Ovary (tissue), 7 donors: ENCODE measurements at regions not wholly inside any gene's neighbourhood (a gene's known extent, or its start where the extent isn't known, plus 50 kb on each side); places are given as distances from the start of the nearest gene placed in this dataset.
A peak's percentile ranks its signal among the peaks of the same experiment; 100 is the strongest.

ENCODE experiments used
- DNase-seq, 5 donors: peaks; one replicate each; pipeline ENCODE4 v3.0.0-alpha.2; 2019 to 2020
- H3K27ac ChIP-seq, 2 donors: fragments of 200-600 bp; one replicate each; pipeline versions ENCODE4 v1.5.1 to v1.8.0; 2019 to 2022
- H3K27me3 ChIP-seq: fragments of 200-600 bp; one replicate; pipeline ENCODE4 v1.8.0; 2022
- H3K36me3 ChIP-seq: fragments of 200-600 bp; sonication (generic); one replicate; pipeline ENCODE4 v1.5.1; 2019
- H3K4me1 ChIP-seq: one replicate; pipeline ENCODE4 v1.8.1; 2013; ENCODE audit warnings: mild to moderate bottlenecking, moderate library complexity; ENCODE audit not compliant: insufficient read depth
- H3K4me3 ChIP-seq: fragments of 200-600 bp; sonication (generic); one replicate; pipeline ENCODE4 v1.5.1; 2017
- H3K9me3 ChIP-seq, 2 donors: fragments of 200-600 bp in 1 of 2; sonication (generic) in 1 of 2; one replicate each; pipeline versions ENCODE4 v1.5.1 to v1.8.1; 2013 to 2019; ENCODE audit warnings: mild to moderate bottlenecking in 1 of 2, moderate library complexity in 1 of 2
- CTCF ChIP-seq, 3 donors: fragments of 450-650 bp in 2 of 3; fragments of 200-600 bp in 1 of 3; IDR thresholded peaks; one replicate each; pipeline versions ENCODE4 v1.5.1 to v1.8.0; 2016 to 2022; ENCODE audit warnings: antibody characterized with exemption in 3 of 3, mild to moderate bottlenecking in 1 of 3
- EP300 ChIP-seq: sonication (generic); formaldehyde crosslinking; IDR thresholded peaks from one replicate; pipeline ENCODE4 v1.6.1; 2017; ENCODE audit warnings: antibody characterized with exemption
- POLR2A ChIP-seq: fragments of 450-650 bp; IDR thresholded peaks from one replicate; pipeline ENCODE4 v1.6.1; 2017; ENCODE audit warnings: antibody characterized with exemption, mild to moderate bottlenecking, moderate library complexity
- WGBS, 3 donors: extraction: QIAGEN DNeasy Blood & Tissue Kit in 1 of 3; methylation state at CpG; one replicate each; pipeline versions ENCODE4 v1.1.5 to v1.1.7; 2013 to 2017; 5-methylcytosine and 5-hydroxymethylcytosine counted together
- intact Hi-C, 4 donors: fragments of 100-400 bp; cut with DNase I; formaldehyde crosslinking; loops; one replicate each; pipeline versions ENCODE4 v1.11.0 to v1.15.1; 2022 to 2023
- donor health status: DM: no; HTN: no; CAD: no; lungs with moderate emphysema.
- donor health status: DM: no; HTN: no; CAD: no.
- donor health status: Bipolar disorder and iron deficiency.
- donor health status: DM: no; HTN: no; CAD: no.
- donor health status: DM: yes; HTN: yes; CAD: no.

DNA sequence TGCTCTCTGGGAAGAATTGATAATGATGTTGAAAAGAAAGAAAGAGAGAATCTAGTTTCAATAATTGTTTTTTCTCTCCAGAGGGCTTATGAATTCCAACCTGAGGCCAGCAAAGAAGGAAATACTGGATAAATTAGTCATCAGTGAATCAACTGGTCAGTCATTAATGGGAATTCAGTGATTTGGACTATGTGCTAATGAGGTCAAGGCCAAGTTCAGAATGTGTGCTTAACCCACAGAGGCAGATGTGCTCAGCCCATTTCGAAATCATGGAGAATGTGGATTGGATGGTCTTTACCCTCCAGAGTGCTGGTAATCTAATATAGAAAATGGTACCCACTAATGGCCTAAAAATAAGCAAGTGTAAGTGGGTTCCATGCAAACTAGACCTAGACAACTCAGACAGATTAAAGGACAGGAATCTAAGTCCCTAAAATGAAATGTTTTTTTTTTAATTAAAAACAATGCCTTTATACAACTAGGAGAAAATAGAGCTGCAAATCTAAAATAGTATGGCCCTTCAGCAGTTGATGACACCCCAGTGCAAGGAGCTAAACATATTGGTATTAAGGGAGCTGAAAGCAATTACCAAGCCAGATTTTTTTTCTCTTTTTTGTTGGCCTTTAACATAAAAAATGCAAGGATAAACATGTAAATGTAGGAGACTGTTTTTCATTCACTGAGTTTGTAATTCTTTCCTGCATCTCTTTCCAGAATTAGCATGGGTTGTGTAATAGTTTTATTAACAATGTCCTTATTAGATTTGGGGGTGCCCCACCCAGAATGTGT lies 296.9 kb downstream of the SATB2 start:
- H3K4me3 ChIP-seq = no peak overlapping the region
- no peaks in the 10 kb centered on the region for H3K36me3 ChIP-seq
- intact Hi-C loops = no loop called here
- H3K27ac ChIP-seq = no peak overlapping the region
- 16 to 37% (median 24%) methylated on average over 1 of the region's 1 CpG for WGBS, 3 donors
- H3K4me1 ChIP-seq = peaks cover 2% of the 10 kb centered on the region
- TF ChIP-seq CTCF (IDR thresholded peaks at IDR 0.05) (no peak), EP300 (no peak), POLR2A (no peak)
- peak in 1 of 5 donors; percentile 17 for DNase-seq
- H3K9me3 ChIP-seq = no peaks in the 10 kb centered on the region
- no peaks in the 10 kb centered on the region for H3K27me3 ChIP-seq

- no peak for DNase-seq
- Histone ChIP-seq H3K36me3 (no peaks in the 10 kb centered on the region), H3K4me3 (no peak overlapping the region), H3K4me1 (peaks cover 2% of the 10 kb centered on the region), H3K27ac (no peak overlapping the region), H3K27me3 (no peaks in the 10 kb centered on the region), H3K9me3 (no peaks in the 10 kb centered on the region)
- WGBS, 3 donors = 2 to 26% (median 9%) methylated on average over 4 of the region's 4 CpGs
- intact Hi-C loops = no loop called here
- TF ChIP-seq POLR2A = no peak
- no peak for TF ChIP-seq CTCF (IDR thresholded peaks at IDR 0.05)
- TF ChIP-seq EP300 = no peak
These were observed 297.7 kb downstream of the SATB2 start for GRCh38 chr2:199160081-199160480.

GRCh38 chr2:199148076-199148845 lies 309.5 kb downstream of the SATB2 start:
- TF ChIP-seq EP300 (no peak), CTCF (IDR thresholded peaks at IDR 0.05) (no peak), POLR2A (no peak)
- Histone ChIP-seq H3K36me3 (no peaks in the 10 kb centered on the region), H3K4me1 (no peaks in the 10 kb centered on the region), H3K9me3 (no peaks in the 10 kb centered on the region), H3K27ac (no peak overlapping the region), H3K27me3 (no peaks in the 10 kb centered on the region), H3K4me3 (no peak overlapping the region)
- 67 to 81% (median 78%) methylated on average over 3 of the region's 3 CpGs for WGBS, 3 donors
- intact Hi-C loops = no loop called here
- no peak for DNase-seq

- no peak overlapping the region for H3K4me3 ChIP-seq
- no peak for TF ChIP-seq EP300
- no peak for TF ChIP-seq CTCF (IDR thresholded peaks at IDR 0.05)
- no peak for TF ChIP-seq POLR2A
- intact Hi-C loops = no loop called here
- no peaks in the 10 kb centered on the region for H3K9me3 ChIP-seq
- H3K27me3 ChIP-seq = no peaks in the 10 kb centered on the region
- no peak for DNase-seq
- H3K4me1 ChIP-seq = no peaks in the 10 kb centered on the region
- no peak overlapping the region for H3K27ac ChIP-seq
- H3K36me3 ChIP-seq = no peaks in the 10 kb centered on the region
These were observed 310.5 kb downstream of the SATB2 start for GRCh38 chr2:199147216-199147615.
